ENCODE measurements at regions not wholly inside any gene's neighbourhood (a gene's known extent, or its start where the extent isn't known, plus 50 kb on each side); places are given as distances from the start of the nearest gene placed in this dataset.

DNA sequence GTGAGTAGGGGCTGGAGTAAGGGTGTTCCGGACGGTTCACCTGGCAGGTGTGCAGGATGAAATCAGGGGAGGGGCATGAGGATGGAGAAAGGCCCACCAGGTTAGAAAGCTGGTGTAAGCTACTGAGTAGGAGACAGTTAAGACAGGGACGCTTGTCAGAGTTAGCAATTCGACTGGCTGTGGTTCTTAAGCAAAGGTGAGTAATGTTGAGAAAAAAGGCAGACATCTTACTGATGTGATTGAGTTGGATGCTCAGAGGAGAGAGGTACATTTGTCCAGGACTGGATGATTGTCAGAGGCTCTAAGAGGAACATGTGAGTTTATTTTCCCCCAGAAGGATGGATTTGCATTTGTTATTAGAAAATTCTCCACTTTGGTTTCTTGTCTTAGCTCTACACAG is 90.5 kb upstream of the MGAT5 start:
- TF ChIP-seq, protein P1, sequence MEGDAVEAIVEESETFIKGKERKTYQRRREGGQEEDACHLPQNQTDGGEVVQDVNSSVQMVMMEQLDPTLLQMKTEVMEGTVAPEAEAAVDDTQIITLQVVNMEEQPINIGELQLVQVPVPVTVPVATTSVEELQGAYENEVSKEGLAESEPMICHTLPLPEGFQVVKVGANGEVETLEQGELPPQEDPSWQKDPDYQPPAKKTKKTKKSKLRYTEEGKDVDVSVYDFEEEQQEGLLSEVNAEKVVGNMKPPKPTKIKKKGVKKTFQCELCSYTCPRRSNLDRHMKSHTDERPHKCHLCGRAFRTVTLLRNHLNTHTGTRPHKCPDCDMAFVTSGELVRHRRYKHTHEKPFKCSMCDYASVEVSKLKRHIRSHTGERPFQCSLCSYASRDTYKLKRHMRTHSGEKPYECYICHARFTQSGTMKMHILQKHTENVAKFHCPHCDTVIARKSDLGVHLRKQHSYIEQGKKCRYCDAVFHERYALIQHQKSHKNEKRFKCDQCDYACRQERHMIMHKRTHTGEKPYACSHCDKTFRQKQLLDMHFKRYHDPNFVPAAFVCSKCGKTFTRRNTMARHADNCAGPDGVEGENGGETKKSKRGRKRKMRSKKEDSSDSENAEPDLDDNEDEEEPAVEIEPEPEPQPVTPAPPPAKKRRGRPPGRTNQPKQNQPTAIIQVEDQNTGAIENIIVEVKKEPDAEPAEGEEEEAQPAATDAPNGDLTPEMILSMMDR (conservative IDR thresholded peaks at IDR 0.05; ENCODE audit: low read depth, low read length), result no peak
- DNase-seq (ENCODE audit: low read depth), result no peak
- H3K4me3 ChIP-seq (ENCODE audit: low read depth, low read length), result no peak overlapping the region

DNA sequence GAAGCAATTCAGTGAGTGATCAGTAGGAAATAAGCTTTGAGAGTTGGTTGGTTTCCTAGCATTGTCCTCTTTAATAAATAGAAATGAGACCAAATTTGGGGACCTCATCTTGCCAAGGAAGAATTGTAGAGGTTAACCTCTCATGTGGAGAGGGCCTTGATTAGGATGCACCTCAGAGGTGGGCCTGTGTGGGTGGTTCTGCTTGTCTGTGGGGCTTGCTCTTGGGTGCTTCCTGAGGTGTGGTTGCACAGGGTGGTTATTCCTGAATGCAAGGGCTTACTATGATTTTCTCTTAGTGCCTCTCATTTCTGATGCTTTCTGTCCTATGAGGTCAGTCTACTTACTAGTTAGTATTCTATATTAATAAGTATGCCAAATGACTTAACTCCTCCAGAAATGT is 89.6 kb upstream of the MGAT5 start:
- H3K4me3 ChIP-seq (ENCODE audit: low read depth, low read length), result no peak overlapping the region
- TF ChIP-seq, protein P1 (conservative IDR thresholded peaks at IDR 0.05; ENCODE audit: low read depth, low read length), result no peak
- DNase-seq (ENCODE audit: low read depth), result no peak

DNA sequence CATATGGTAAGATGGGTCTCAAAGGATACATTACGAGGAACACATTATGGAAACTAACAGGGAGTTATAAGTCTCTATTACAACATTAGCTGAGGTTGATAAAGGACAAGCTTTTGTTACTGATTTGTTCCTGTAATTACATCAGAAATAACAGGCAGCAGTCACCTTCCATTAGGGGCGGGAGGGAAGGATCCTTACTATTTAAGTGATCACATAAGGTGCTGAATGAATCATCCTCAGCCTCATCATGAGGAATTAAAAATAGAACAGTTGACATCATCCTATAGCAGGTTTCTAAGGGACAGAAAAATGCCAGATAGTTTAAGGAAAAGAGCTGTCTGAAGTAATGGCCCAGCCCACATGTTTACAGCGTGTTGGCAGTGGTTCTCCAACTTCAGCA is 86.9 kb upstream of the MGAT5 start:
- peak; percentile 35 for DNase-seq (ENCODE audit: low read depth)

DNA sequence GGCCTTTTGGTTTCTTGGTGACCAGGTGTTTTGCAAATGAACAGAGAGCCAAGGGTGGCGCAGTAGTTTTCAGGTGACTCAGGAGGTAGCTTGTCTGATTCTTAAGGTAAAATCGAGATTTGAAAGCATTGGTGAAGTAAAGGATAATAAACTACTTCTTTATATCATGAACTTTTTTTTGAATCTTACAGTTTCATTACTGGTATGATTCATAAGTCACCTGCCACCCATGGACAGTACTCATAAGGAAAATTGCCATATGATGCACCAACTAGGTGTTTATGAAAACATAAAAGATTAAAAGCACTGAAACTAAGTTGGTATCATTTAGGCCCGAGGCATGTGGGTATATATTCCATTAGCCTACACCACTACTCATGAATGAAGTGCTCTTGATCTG is 84.1 kb upstream of the MGAT5 start:
- no peak for DNase-seq (ENCODE audit: low read depth)
- no peak overlapping the region for H3K4me3 ChIP-seq (ENCODE audit: low read depth, low read length)
- TF ChIP-seq, protein P1 (conservative IDR thresholded peaks at IDR 0.05; ENCODE audit: low read depth, low read length), result no peak

More for the DNA sequence above, 86.9 kb upstream of the MGAT5 start:
- TF ChIP-seq, protein P1 (conservative IDR thresholded peaks at IDR 0.05; ENCODE audit: low read depth, low read length), result no peak
- H3K4me3 ChIP-seq (ENCODE audit: low read depth, low read length), result no peak overlapping the region

DNA sequence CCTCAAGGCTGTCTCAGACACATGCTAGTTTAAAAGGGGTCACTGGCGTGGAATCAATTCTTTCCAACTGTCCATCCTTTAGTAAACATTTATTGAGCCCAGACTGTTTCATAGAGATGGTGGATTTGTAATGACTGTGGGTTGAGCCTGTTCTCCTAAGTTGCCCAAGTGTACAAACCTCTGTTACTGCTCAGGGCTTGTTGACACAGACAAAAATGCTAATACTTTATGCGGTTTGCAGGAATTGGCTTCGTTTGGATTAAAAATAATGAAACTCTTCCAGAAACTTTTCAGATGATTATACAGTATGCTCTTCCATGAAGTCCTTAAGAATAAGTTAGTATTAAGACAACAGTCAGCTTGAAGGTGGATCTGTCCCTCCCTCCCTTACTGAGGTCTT is 83.6 kb upstream of the MGAT5 start:
- H3K4me3 ChIP-seq (ENCODE audit: low read depth, low read length), result no peak overlapping the region
- TF ChIP-seq, protein P1 (conservative IDR thresholded peaks at IDR 0.05; ENCODE audit: low read depth, low read length), result no peak

DNA sequence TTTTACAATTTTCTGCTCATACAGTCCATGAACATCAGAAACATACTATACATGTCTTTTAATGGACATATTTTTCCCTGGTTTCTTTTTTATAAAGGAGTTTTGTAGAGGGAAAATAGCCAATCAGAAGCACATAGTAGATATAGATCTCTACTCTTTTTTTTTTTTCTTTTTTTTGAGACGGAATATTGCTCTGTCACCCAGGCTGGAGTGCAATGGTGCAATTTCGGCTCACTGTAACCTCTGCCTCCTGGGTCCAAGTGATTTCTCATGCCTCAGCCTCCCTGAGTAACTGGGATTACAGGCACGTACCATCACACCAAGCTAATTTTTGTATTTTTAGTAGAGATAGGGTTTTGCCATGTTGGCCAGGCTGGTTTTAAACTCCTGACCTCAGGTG is 83.2 kb upstream of the MGAT5 start:
- DNase-seq (ENCODE audit: low read depth), result no peak
- H3K4me3 ChIP-seq (ENCODE audit: low read depth, low read length), result no peak overlapping the region
- TF ChIP-seq, protein P1 (conservative IDR thresholded peaks at IDR 0.05; ENCODE audit: low read depth, low read length), result no peak

More for the DNA sequence above, 83.6 kb upstream of the MGAT5 start:
- peak; percentile 37 for DNase-seq (ENCODE audit: low read depth)

DNA sequence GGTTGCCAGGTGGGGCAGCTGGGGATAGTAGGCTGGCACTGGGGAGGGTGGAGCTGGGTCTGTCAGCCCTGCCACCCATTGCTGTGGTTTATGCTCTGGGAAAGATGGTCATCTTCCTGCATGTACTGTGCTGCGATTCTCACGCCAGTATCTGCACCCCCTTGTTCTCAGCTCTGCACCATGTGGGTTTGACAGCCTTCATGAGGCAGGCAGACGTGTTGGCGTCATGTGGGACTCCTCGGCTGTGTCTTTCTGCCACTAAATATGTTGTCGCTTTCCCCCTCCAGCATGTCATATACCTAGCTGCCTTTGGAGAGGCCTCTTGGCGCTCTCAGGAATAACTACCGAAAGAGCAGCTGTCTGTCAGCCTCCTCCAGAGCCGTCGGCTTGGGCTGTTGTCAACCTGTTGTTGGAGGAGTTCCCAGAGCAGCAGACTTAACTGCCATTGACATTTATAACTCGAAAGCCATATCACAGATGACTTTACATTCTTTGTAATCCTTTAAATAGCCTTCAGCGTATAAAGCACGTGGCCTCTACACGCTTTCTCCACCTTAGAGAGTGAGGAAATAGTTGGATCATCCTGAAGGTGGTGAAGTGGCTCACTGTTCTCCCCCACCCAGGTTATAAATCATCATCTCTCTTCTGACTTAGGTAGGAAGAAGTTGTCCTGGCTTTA is 80.4 kb upstream of the MGAT5 start:
- DNase-seq (ENCODE audit: low read depth), result no peak
- H3K4me3 ChIP-seq (ENCODE audit: low read depth, low read length), result no peak overlapping the region
- TF ChIP-seq, protein P1 (conservative IDR thresholded peaks at IDR 0.05; ENCODE audit: low read depth, low read length), result no peak
